ENCODE measurements at regions not wholly inside any gene's neighbourhood (a gene's known extent, or its start where the extent isn't known, plus 50 kb on each side); places are given as distances from the start of the nearest gene placed in this dataset.

GRCh38 chr12:126937431-126937830, 1329.5 kb upstream of the TMEM132C start:
- ATAC-seq, result no peak
- Histone ChIP-seq H3K79me2 (ENCODE audit: control insufficient read depth, insufficient read depth, low read length) (no peaks in the 10 kb centered on the region), H3K9me3 (replicated peaks; ENCODE audit: control insufficient read depth, insufficient read depth, low read length) (no peaks in the 10 kb centered on the region), H3K9ac (ENCODE audit: control insufficient read depth, insufficient read depth, low read length) (no peak overlapping the region), H3K4me3 (no peak overlapping the region), H3K27ac (ENCODE audit: control insufficient read depth, insufficient read depth) (no peak overlapping the region), H2AFZ (ENCODE audit: control insufficient read depth, low read depth, low read length) (no peak overlapping the region), H3K4me1 (ENCODE audit: control insufficient read depth, insufficient read depth, low read length) (no peaks in the 10 kb centered on the region), H4K20me1 (ENCODE audit: control insufficient read depth, insufficient read depth) (no peaks in the 10 kb centered on the region), H3K27me3 (replicated peaks in 1 of 2; ENCODE audit: control insufficient read depth in 2 of 2, insufficient read depth in 2 of 2, low read length in 1 of 2) (no peaks in the 10 kb centered on the region), H3K4me2 (ENCODE audit: control insufficient read depth, insufficient read depth) (no peak overlapping the region), H3K36me3 (ENCODE audit: control insufficient read depth in 2 of 2, insufficient read depth in 2 of 2, low read length in 1 of 2) (no peaks in the 10 kb centered on the region)
- TF ChIP-seq BMI1 (IDR thresholded peaks at IDR 0.05; ENCODE audit: borderline replicate concordance) (no peak), FOXK2 (IDR thresholded peaks at IDR 0.05) (no peak), HDAC6 (IDR thresholded peaks at IDR 0.05; ENCODE audit: unreplicated experiment) (no peak), CREM (IDR thresholded peaks at IDR 0.05; ENCODE audit: low read depth) (no peak), KLF5 (IDR thresholded peaks at IDR 0.05; ENCODE audit: partially characterized antibody) (no peak), POLR2AphosphoS5 (IDR thresholded peaks at IDR 0.05; ENCODE audit: low read length) (no peak), SRF (IDR thresholded peaks at IDR 0.05; ENCODE audit: low read depth in 2 of 2, low read length in 2 of 2) (no peak), SMARCA5 (IDR thresholded peaks at IDR 0.05) (no peak), SPI1 (IDR thresholded peaks at IDR 0.05; ENCODE audit: borderline replicate concordance, insufficient read depth, low read depth, low read length) (no peak), LARP7 (IDR thresholded peaks at IDR 0.05) (no peak), MTA2 (IDR thresholded peaks at IDR 0.05; ENCODE audit: low read depth) (no peak)
- TF ChIP-seq, protein P1, sequence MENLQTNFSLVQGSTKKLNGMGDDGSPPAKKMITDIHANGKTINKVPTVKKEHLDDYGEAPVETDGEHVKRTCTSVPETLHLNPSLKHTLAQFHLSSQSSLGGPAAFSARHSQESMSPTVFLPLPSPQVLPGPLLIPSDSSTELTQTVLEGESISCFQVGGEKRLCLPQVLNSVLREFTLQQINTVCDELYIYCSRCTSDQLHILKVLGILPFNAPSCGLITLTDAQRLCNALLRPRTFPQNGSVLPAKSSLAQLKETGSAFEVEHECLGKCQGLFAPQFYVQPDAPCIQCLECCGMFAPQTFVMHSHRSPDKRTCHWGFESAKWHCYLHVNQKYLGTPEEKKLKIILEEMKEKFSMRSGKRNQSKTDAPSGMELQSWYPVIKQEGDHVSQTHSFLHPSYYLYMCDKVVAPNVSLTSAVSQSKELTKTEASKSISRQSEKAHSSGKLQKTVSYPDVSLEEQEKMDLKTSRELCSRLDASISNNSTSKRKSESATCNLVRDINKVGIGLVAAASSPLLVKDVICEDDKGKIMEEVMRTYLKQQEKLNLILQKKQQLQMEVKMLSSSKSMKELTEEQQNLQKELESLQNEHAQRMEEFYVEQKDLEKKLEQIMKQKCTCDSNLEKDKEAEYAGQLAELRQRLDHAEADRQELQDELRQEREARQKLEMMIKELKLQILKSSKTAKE (IDR thresholded peaks at IDR 0.05; ENCODE audit: low read depth, poor library complexity, severe bottlenecking), result no peak
- in situ Hi-C loops (cut with MboI), result no loop called here
- FAIRE-seq, result no peak
- BruUV-seq (replicated peaks), result no TSS peak
- ChIA-PET POLR2A (no interaction called here), RAD21 (ENCODE audit: unreplicated experiment) (no interaction called here), CTCF (no interaction called here), SMC1A (ENCODE audit: uncharacterized antibody, unreplicated experiment) (no interaction called here)
- intact Hi-C loops (cut with micrococcal nuclease; ENCODE audit: unreplicated experiment), result no loop called here
- DNase-seq (ENCODE audit: low read depth, low spot score), result no peak
- WGBS (ENCODE audit: insufficient coverage, insufficient replicate concordance, low lambda C conversion rate, missing lambda C conversion rate), result 0% methylated on average over 1 of the region's 1 CpG
